GM20000 (cell line): ENCODE measurements at regions not wholly inside any gene's neighbourhood (a gene's known extent, or its start where the extent isn't known, plus 50 kb on each side); places are given as distances from the start of the nearest gene placed in this dataset.

ENCODE experiments used
- DNase-seq: peaks from one replicate; pipeline ENCODE4 v3.0.0; 2012; ENCODE audit warnings: low spot score
- TF ChIP-seq, protein P1 (sequence below): IDR thresholded peaks from 2 replicates; pipeline ENCODE4 v1.5.1; 2012; ENCODE audit warnings: mild to moderate bottlenecking, control low read depth; ENCODE audit errors: extremely low read depth, missing control alignments

DNA sequence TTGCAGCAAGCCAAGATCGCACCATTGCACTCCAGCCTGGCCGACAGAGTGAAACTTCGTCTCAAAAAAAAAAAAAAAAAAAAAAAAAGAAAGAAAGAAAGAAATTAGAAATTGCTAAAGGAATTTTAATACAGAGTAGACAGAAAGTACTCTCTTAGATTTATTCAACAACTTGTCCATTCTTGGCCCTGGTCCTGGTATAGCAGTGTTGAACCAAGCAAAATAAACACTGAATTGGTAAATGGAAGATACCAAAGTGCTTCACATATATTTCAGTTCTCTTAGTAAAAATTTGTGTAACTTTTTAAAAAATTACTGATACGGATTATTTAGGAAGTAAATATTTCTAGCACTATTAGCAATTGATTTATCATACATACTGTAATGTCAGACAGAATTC is 165.9 kb upstream of the TLL1 start:
- TF ChIP-seq, protein P1, sequence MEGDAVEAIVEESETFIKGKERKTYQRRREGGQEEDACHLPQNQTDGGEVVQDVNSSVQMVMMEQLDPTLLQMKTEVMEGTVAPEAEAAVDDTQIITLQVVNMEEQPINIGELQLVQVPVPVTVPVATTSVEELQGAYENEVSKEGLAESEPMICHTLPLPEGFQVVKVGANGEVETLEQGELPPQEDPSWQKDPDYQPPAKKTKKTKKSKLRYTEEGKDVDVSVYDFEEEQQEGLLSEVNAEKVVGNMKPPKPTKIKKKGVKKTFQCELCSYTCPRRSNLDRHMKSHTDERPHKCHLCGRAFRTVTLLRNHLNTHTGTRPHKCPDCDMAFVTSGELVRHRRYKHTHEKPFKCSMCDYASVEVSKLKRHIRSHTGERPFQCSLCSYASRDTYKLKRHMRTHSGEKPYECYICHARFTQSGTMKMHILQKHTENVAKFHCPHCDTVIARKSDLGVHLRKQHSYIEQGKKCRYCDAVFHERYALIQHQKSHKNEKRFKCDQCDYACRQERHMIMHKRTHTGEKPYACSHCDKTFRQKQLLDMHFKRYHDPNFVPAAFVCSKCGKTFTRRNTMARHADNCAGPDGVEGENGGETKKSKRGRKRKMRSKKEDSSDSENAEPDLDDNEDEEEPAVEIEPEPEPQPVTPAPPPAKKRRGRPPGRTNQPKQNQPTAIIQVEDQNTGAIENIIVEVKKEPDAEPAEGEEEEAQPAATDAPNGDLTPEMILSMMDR = no peak
- DNase-seq = no peak

GRCh38 chr4:165709516-165709915 is 163.5 kb upstream of the TLL1 start:
- TF ChIP-seq, protein P1 = no peak
- no peak for DNase-seq

- TF ChIP-seq, protein P1 = no peak
- no peak for DNase-seq
These were observed 163.0 kb upstream of the TLL1 start for GRCh38 chr4:165709973-165710526.

GRCh38 chr4:165711436-165711835 is 161.6 kb upstream of the TLL1 start:
- TF ChIP-seq, protein P1 = no peak
- no peak for DNase-seq

DNA sequence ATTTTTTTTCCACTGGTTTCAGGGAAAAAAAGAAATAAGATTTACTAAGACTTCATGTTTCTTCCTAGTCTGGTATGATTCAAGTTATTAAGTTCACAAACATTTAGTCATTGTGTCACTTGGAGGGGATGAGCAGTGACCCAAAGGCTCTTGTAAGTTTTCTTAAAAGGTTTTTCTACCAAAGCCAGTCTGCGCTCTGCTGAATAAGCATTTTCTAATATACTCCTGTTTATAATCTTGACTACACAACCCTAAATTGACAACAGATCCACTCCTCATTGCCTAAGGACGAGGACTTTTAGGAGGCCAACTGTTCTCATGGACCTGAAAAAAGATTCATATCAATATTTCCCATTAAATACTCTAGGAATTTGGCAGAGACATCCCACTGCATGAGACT is 161.1 kb upstream of the TLL1 start:
- no peak for DNase-seq
- TF ChIP-seq, protein P1 = no peak

GRCh38 chr4:165714650-165715049 is 158.4 kb upstream of the TLL1 start:
- TF ChIP-seq, protein P1 = no peak
- no peak for DNase-seq

- TF ChIP-seq, protein P1 = no peak
- no peak for DNase-seq
These were observed 157.8 kb upstream of the TLL1 start for GRCh38 chr4:165715211-165715610.

DNA sequence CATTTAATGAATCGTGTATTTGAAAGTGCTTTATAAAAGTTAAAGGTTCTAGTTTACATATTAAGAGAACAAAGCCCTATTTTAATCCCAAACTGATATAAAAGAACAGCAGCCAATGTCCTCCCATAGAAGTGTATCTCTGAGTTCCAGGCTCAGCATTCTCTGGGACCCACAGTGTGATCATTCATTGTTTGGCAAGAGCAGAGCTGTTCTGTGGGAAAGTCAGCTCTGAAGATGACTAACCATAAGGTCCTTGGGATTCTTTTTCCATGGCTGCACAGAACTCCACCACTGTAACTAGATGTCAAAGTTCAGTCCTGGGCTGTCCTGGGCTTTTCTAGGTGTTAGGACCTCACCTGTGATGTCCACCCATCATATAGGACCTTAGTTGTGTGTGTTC is 157.0 kb upstream of the TLL1 start:
- TF ChIP-seq, protein P1 = no peak
- DNase-seq = no peak
